ENCODE measurements at regions not wholly inside any gene's neighbourhood (a gene's known extent, or its start where the extent isn't known, plus 50 kb on each side); places are given as distances from the start of the nearest gene placed in this dataset.

DNA sequence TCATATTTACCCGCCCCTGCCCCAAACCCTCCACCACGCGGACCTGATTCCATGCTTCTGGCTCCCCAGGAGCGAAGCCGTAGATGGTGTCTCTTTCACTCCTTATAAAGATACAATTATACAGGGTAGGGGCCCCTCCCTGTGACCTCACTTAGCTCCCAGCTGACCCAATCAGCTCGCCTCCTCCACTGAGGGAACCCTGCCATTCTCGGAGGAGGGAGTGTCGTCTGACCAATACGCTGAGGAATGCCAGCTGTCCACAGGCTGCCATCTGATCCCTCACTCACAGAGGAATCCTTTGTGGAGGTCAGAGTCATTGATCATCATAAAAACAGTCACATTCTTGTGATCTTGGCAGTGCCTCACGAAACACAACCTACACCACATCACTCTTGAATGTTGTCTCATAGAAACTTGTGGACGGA, 67.5 kb upstream of the INSIG1 start (continued):
- TF ChIP-seq ZNF462 (CRISPR knock-in tag; IDR thresholded peaks at IDR 0.05): no peak
- TF ChIP-seq JUNB (IDR thresholded peaks at IDR 0.05; ENCODE audit: unreplicated experiment): no peak
- TF ChIP-seq EZH2phosphoT487 (IDR thresholded peaks at IDR 0.05; ENCODE audit: unreplicated experiment): no peak
- no peak for TF ChIP-seq STAT1 (IDR thresholded peaks at IDR 0.05; ENCODE audit: unreplicated experiment)
- no peak for TF ChIP-seq ZNF114 (CRISPR knock-in tag; IDR thresholded peaks at IDR 0.05)
- TF ChIP-seq ZNF331 (CRISPR knock-in tag; IDR thresholded peaks at IDR 0.05; ENCODE audit: low read depth): no peak

DNA sequence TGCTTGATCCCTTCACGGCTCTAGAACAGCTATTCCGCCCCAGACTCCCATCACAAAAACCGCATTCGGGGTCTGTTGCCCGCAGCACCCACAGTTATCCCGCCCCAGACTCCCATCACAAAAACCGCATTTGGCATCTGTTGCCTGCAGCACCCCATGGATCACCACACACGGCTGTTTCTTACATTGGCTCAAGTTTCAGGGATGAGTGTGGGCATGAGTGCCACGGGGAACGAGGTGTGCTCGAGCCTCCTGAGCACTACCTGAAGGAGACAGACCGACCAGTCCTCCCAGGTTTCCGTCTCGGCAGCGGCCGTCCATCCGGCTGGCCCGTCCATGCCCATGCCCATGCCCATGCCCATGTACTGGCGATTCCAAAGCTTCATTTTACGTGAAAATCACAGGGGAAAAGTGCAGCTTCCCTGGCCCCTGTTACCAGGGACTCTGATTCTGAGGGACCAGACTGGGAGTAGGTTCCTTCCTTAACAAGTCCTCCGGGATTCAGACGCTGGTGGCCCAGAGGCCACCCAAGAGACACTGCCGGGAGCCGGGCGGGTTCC, 66.4 kb upstream of the INSIG1 start:
- Histone ChIP-seq H3K4me3 (no peak overlapping the region), H3K36me3 (ENCODE audit: insufficient read depth) (no peaks in the 10 kb centered on the region), H3K79me2 (replicated peaks; ENCODE audit: insufficient read depth) (no peaks in the 10 kb centered on the region), H3F3A (replicated peaks; ENCODE audit: low read depth) (no peaks in the 10 kb centered on the region), H2AFZ (no peak overlapping the region), H3K27me3 (ENCODE audit: insufficient read depth) (no peaks in the 10 kb centered on the region), H3K4me2 (no peak overlapping the region), H4K20me1 (replicated peaks; ENCODE audit: insufficient read depth) (no peaks in the 10 kb centered on the region), H3K27ac (ENCODE audit: low read depth) (no peak overlapping the region), H3K4me1 (ENCODE audit: insufficient read depth) (peaks cover 14% of the 10 kb centered on the region), H3K9me2 (ENCODE audit: insufficient read depth) (no peaks in the 10 kb centered on the region)
- Mint-ChIP-seq H3K27ac (no peak overlapping the region), H3K4me3 (no peak overlapping the region), H3K27me3 (ENCODE audit: insufficient read depth, low read depth, poor library complexity) (peaks cover 21% of the 10 kb centered on the region), H3K36me3 (ENCODE audit: low read depth) (no peaks in the 10 kb centered on the region; the same call in 2 of the 3 replicates), H3K4me1 (peaks cover 25% of the 10 kb centered on the region), H3K9me3 (no peaks in the 10 kb centered on the region)
- ATAC-seq: no peak
- no peak for DNase-seq (ENCODE audit: low spot score)
- no peak for TF ChIP-seq ZNF331 (CRISPR knock-in tag; IDR thresholded peaks at IDR 0.05; ENCODE audit: low read depth)
- no peak for TF ChIP-seq ZNF114 (CRISPR knock-in tag; IDR thresholded peaks at IDR 0.05)
- no peak for TF ChIP-seq JUNB (IDR thresholded peaks at IDR 0.05; ENCODE audit: unreplicated experiment)
- no peak for TF ChIP-seq CREB1 (CRISPR knock-in tag; IDR thresholded peaks at IDR 0.05; ENCODE audit: low read depth)
- no peak for TF ChIP-seq ETS1 (IDR thresholded peaks at IDR 0.05)
- no peak for TF ChIP-seq STAT1 (IDR thresholded peaks at IDR 0.05; ENCODE audit: unreplicated experiment)
- TF ChIP-seq, protein P1, sequence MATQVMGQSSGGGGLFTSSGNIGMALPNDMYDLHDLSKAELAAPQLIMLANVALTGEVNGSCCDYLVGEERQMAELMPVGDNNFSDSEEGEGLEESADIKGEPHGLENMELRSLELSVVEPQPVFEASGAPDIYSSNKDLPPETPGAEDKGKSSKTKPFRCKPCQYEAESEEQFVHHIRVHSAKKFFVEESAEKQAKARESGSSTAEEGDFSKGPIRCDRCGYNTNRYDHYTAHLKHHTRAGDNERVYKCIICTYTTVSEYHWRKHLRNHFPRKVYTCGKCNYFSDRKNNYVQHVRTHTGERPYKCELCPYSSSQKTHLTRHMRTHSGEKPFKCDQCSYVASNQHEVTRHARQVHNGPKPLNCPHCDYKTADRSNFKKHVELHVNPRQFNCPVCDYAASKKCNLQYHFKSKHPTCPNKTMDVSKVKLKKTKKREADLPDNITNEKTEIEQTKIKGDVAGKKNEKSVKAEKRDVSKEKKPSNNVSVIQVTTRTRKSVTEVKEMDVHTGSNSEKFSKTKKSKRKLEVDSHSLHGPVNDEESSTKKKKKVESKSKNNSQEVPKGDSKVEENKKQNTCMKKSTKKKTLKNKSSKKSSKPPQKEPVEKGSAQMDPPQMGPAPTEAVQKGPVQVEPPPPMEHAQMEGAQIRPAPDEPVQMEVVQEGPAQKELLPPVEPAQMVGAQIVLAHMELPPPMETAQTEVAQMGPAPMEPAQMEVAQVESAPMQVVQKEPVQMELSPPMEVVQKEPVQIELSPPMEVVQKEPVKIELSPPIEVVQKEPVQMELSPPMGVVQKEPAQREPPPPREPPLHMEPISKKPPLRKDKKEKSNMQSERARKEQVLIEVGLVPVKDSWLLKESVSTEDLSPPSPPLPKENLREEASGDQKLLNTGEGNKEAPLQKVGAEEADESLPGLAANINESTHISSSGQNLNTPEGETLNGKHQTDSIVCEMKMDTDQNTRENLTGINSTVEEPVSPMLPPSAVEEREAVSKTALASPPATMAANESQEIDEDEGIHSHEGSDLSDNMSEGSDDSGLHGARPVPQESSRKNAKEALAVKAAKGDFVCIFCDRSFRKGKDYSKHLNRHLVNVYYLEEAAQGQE (IDR thresholded peaks at IDR 0.05; ENCODE audit: unreplicated experiment): no peak

All from GM23338 (cell line).